ENCODE measurements at regions not wholly inside any gene's neighbourhood (a gene's known extent, or its start where the extent isn't known, plus 50 kb on each side); places are given as distances from the start of the nearest gene placed in this dataset.

GRCh38 chr15:61721418-61721817, 338.8 kb downstream of the VPS13C start:
- H3K4me3 ChIP-seq = no peak overlapping the region
- no peak for DNase-seq
- H3K4me1 ChIP-seq = no peaks in the 10 kb centered on the region
- H3K27me3 ChIP-seq = no peaks in the 10 kb centered on the region
- WGBS, 2 donors (ENCODE audit: low coverage in 1 of 2) = 92 to 95% methylated on average over 4 of the region's 4 CpGs
- TF ChIP-seq POLR2A (IDR thresholded peaks at IDR 0.05) = no peak
- no peak overlapping the region for H3K27ac ChIP-seq
- H3K9me3 ChIP-seq = no peaks in the 10 kb centered on the region
- in situ Hi-C loops (cut with MboI; ENCODE audit: low pct_ligation_motif_present in 1 of 4, low pct_unique_long_range_greater_than_20kb in 1 of 4, low sequenced_read_pairs in 3 of 4) = no loop called here
- intact Hi-C loops (cut with DNase I; ENCODE audit: low total_unique reads) = no loop called here
- no peaks in the 10 kb centered on the region for H3K36me3 ChIP-seq

- no peak for DNase-seq
- Histone ChIP-seq H3K27me3 (no peaks in the 10 kb centered on the region), H3K4me1 (no peaks in the 10 kb centered on the region), H3K4me3 (no peak overlapping the region), H3K36me3 (no peaks in the 10 kb centered on the region), H3K27ac (no peak overlapping the region), H3K9me3 (no peaks in the 10 kb centered on the region)
- in situ Hi-C loops (cut with MboI; ENCODE audit: low pct_ligation_motif_present in 1 of 4, low pct_unique_long_range_greater_than_20kb in 1 of 4, low sequenced_read_pairs in 3 of 4) (no loop called here), intact Hi-C loops (cut with DNase I; ENCODE audit: low total_unique reads) (no loop called here)
- 84 to 87% methylated on average over 5 of the region's 5 CpGs for WGBS, 2 donors (ENCODE audit: low coverage in 1 of 2)
- TF ChIP-seq POLR2AphosphoS5 (IDR thresholded peaks at IDR 0.05) = no peak
- no peak for TF ChIP-seq CTCF (IDR thresholded peaks at IDR 0.05)
- no peak for TF ChIP-seq POLR2A (IDR thresholded peaks at IDR 0.05)
- TF ChIP-seq EP300 (IDR thresholded peaks at IDR 0.05; ENCODE audit: low read depth) = no peak
These were observed 340.0 kb downstream of the VPS13C start for GRCh38 chr15:61720197-61720704.

- Histone ChIP-seq H3K27ac (no peak overlapping the region), H3K36me3 (no peaks in the 10 kb centered on the region), H3K27me3 (no peaks in the 10 kb centered on the region), H3K9me3 (no peaks in the 10 kb centered on the region), H3K4me1 (no peaks in the 10 kb centered on the region), H3K4me3 (no peak overlapping the region)
- TF ChIP-seq POLR2A (IDR thresholded peaks at IDR 0.05) = no peak
- DNase-seq = no peak
- in situ Hi-C loops (cut with MboI; ENCODE audit: low pct_ligation_motif_present in 1 of 4, low pct_unique_long_range_greater_than_20kb in 1 of 4, low sequenced_read_pairs in 3 of 4) (no loop called here), intact Hi-C loops (cut with DNase I; ENCODE audit: low total_unique reads) (no loop called here)
These were observed 345.2 kb downstream of the VPS13C start for GRCh38 chr15:61715082-61715481.

- no peak for TF ChIP-seq CTCF (IDR thresholded peaks at IDR 0.05)
- TF ChIP-seq POLR2A (IDR thresholded peaks at IDR 0.05) = no peak
- TF ChIP-seq EP300 (IDR thresholded peaks at IDR 0.05; ENCODE audit: low read depth) = no peak
- no peak for TF ChIP-seq POLR2AphosphoS5 (IDR thresholded peaks at IDR 0.05)
- H3K36me3 ChIP-seq = no peaks in the 10 kb centered on the region
- WGBS, 2 donors (ENCODE audit: low coverage in 1 of 2) = 64 to 73% methylated on average over 4 of the region's 4 CpGs
- H3K4me3 ChIP-seq = no peak overlapping the region
- in situ Hi-C loops (cut with MboI; ENCODE audit: low pct_ligation_motif_present in 1 of 4, low pct_unique_long_range_greater_than_20kb in 1 of 4, low sequenced_read_pairs in 3 of 4) = no loop called here
- no peaks in the 10 kb centered on the region for H3K9me3 ChIP-seq
- H3K27ac ChIP-seq = no peak overlapping the region
- intact Hi-C loops (cut with DNase I; ENCODE audit: low total_unique reads) = no loop called here
- H3K4me1 ChIP-seq = no peaks in the 10 kb centered on the region
- no peak for DNase-seq
- no peaks in the 10 kb centered on the region for H3K27me3 ChIP-seq
These were observed 348.0 kb downstream of the VPS13C start for GRCh38 chr15:61712129-61712759.

GRCh38 chr15:61702224-61703020, 357.8 kb downstream of the VPS13C start:
- no peak overlapping the region for H3K4me3 ChIP-seq
- no peaks in the 10 kb centered on the region for H3K9me3 ChIP-seq
- intact Hi-C loops (cut with DNase I; ENCODE audit: low total_unique reads) = no loop called here
- peak in 2 of 5 experiments; percentile 6 to 27 for TF ChIP-seq CTCF (IDR thresholded peaks at IDR 0.05)
- no peak for TF ChIP-seq POLR2A (IDR thresholded peaks at IDR 0.05)
- H3K27me3 ChIP-seq = no peaks in the 10 kb centered on the region
- WGBS, 2 donors (ENCODE audit: low coverage in 1 of 2) = 59 to 82% methylated on average over 2 to 3 of the region's 3 CpGs
- no peak overlapping the region for H3K27ac ChIP-seq
- peaks cover 0 to 13% (median 4%) of the 10 kb centered on the region in 4 donors for H3K4me1 ChIP-seq
- in situ Hi-C loops (cut with MboI; ENCODE audit: low pct_ligation_motif_present in 1 of 4, low pct_unique_long_range_greater_than_20kb in 1 of 4, low sequenced_read_pairs in 3 of 4) = no loop called here
- DNase-seq = no peak
- no peaks in the 10 kb centered on the region for H3K36me3 ChIP-seq
